Fibroblast of skin of abdomen (primary cell): ENCODE measurements at regions not wholly inside any gene's neighbourhood (a gene's known extent, or its start where the extent isn't known, plus 50 kb on each side); places are given as distances from the start of the nearest gene placed in this dataset.
"Not testable (repeated sequence)": the region's sequence is repeated elsewhere in the genome, so short reads cannot be mapped to it uniquely, and the experiment has no call there.

ENCODE experiments used
- DNase-seq: peaks from one replicate; pipeline ENCODE4 v3.0.0-alpha.2; 2013

- not testable (repeated sequence) for DNase-seq
Observed at GRCh38 chr9:67112148-67112547, 119.8 kb upstream of the SPATA31A3 start.

- DNase-seq = not testable (repeated sequence)
Observed at GRCh38 chr9:67111733-67112132, 119.4 kb upstream of the SPATA31A3 start.

GRCh38 chr9:67109859-67110258 lies 117.5 kb upstream of the SPATA31A3 start:
- DNase-seq = not testable (repeated sequence)

- not testable (repeated sequence) for DNase-seq
Observed at GRCh38 chr9:67106659-67107058, 114.3 kb upstream of the SPATA31A3 start.

- DNase-seq = not testable (repeated sequence)
Observed at GRCh38 chr9:67102506-67103276, 110.3 kb upstream of the SPATA31A3 start.

- not testable (repeated sequence) for DNase-seq
Observed at GRCh38 chr9:67091104-67091503, 98.8 kb upstream of the SPATA31A3 start.

GRCh38 chr9:67086862-67087261 lies 94.5 kb upstream of the SPATA31A3 start:
- DNase-seq = not testable (repeated sequence)

- DNase-seq = not testable (repeated sequence)
Observed at GRCh38 chr9:67066140-67066539, 73.8 kb upstream of the SPATA31A3 start.

GRCh38 chr9:67058898-67059715 lies 66.8 kb upstream of the SPATA31A3 start:
- DNase-seq = peak; percentile 2
